GM23338 (cell line): ENCODE measurements at regions not wholly inside any gene's neighbourhood (a gene's known extent, or its start where the extent isn't known, plus 50 kb on each side); places are given as distances from the start of the nearest gene placed in this dataset.

ENCODE experiments used
- CREB1 ChIP-seq: fragments of 250-450 bp; sonication (Bioruptor Pico); IDR thresholded peaks from 2 replicates; pipeline ENCODE4 v1.5.0; 2020; ENCODE audit warnings: low read depth, mild to moderate bottlenecking, moderate library complexity
- EZH2 ChIP-seq: fragments of 200-600 bp; sonication (generic); IDR thresholded peaks from one replicate; pipeline ENCODE4 v1.8.0; 2017; ENCODE audit warnings: antibody characterized with exemption, mild to moderate bottlenecking, low read depth; ENCODE audit not compliant: unreplicated experiment
- EZH2phosphoT487 ChIP-seq: fragments of 200-600 bp; sonication (generic); IDR thresholded peaks from one replicate; pipeline ENCODE4 v1.8.1; 2018; ENCODE audit warnings: antibody characterized with exemption; ENCODE audit not compliant: unreplicated experiment
- JUNB ChIP-seq: IDR thresholded peaks from one replicate; pipeline ENCODE4 v1.6.1; 2016; ENCODE audit warnings: antibody characterized with exemption; ENCODE audit not compliant: unreplicated experiment
- POLR2AphosphoS5 ChIP-seq: IDR thresholded peaks from 2 replicates; pipeline ENCODE4 v1.6.1; 2016; ENCODE audit warnings: antibody characterized with exemption, low read depth
- ZNF114 ChIP-seq: fragments of 250-450 bp; sonication (Bioruptor Pico); IDR thresholded peaks from 2 replicates; pipeline ENCODE4 v1.5.0; 2020; ENCODE audit warnings: mild to moderate bottlenecking, moderate library complexity
- TF ChIP-seq, protein P1 (sequence below), 2 experiments: fragments of 200-600 bp in 1 of 2; sonication (generic) in 1 of 2; conservative IDR thresholded peaks; 2 replicates each; pipeline versions ENCODE4 v1.5.1 to v1.6.1; 2016 to 2017; ENCODE audit warnings: antibody characterized with exemption in 2 of 2, low read depth in 2 of 2, mild to moderate bottlenecking in 2 of 2, moderate library complexity in 1 of 2
- TF ChIP-seq, protein P2 (sequence below): IDR thresholded peaks from one replicate; pipeline ENCODE4 v1.6.1; 2018; ENCODE audit warnings: antibody characterized with exemption; ENCODE audit not compliant: unreplicated experiment
- TF ChIP-seq, protein P3 (sequence below): IDR thresholded peaks from 2 replicates; pipeline ENCODE4 v1.6.1; 2016; ENCODE audit warnings: antibody characterized with exemption

DNA sequence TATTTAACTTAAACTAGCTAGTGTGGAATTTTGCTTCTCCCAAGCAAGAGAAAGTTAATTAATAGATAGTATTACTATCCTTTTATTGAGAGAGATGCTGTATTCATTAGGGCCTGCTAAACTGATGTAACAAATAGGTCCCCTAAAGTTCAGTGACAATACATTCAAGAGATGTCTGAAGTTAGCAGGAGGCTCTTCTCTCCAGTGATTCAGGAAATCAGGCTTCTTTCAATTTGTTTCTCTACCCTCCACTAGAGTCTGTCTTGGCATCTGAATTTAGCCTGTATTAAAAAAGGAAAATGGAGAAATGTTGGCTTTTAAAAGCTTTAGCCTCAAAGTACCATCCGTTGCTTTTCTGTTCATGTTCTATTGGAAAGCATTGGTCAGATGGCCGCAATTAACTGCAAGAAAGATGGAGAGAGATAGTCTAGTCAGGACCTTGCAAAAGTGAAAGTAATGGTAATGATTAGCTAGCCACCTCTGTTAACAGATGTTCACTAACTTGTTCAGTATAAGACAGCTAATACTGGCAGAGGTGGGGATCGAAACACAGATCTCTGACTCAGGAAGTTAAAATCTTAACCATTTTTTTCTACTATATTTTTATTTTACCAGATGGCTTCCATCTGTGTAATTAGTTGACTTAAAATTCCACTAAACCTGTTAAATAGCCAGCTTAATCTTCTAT, 786.8 kb downstream of the TMTC2 start:
- TF ChIP-seq EZH2: no peak
- no peak for TF ChIP-seq POLR2AphosphoS5
- TF ChIP-seq, protein P1, sequence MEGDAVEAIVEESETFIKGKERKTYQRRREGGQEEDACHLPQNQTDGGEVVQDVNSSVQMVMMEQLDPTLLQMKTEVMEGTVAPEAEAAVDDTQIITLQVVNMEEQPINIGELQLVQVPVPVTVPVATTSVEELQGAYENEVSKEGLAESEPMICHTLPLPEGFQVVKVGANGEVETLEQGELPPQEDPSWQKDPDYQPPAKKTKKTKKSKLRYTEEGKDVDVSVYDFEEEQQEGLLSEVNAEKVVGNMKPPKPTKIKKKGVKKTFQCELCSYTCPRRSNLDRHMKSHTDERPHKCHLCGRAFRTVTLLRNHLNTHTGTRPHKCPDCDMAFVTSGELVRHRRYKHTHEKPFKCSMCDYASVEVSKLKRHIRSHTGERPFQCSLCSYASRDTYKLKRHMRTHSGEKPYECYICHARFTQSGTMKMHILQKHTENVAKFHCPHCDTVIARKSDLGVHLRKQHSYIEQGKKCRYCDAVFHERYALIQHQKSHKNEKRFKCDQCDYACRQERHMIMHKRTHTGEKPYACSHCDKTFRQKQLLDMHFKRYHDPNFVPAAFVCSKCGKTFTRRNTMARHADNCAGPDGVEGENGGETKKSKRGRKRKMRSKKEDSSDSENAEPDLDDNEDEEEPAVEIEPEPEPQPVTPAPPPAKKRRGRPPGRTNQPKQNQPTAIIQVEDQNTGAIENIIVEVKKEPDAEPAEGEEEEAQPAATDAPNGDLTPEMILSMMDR (conservative IDR thresholded peaks at IDR 0.05; ENCODE audit: low read depth in 2 of 2): no peak
- TF ChIP-seq, protein P2, sequence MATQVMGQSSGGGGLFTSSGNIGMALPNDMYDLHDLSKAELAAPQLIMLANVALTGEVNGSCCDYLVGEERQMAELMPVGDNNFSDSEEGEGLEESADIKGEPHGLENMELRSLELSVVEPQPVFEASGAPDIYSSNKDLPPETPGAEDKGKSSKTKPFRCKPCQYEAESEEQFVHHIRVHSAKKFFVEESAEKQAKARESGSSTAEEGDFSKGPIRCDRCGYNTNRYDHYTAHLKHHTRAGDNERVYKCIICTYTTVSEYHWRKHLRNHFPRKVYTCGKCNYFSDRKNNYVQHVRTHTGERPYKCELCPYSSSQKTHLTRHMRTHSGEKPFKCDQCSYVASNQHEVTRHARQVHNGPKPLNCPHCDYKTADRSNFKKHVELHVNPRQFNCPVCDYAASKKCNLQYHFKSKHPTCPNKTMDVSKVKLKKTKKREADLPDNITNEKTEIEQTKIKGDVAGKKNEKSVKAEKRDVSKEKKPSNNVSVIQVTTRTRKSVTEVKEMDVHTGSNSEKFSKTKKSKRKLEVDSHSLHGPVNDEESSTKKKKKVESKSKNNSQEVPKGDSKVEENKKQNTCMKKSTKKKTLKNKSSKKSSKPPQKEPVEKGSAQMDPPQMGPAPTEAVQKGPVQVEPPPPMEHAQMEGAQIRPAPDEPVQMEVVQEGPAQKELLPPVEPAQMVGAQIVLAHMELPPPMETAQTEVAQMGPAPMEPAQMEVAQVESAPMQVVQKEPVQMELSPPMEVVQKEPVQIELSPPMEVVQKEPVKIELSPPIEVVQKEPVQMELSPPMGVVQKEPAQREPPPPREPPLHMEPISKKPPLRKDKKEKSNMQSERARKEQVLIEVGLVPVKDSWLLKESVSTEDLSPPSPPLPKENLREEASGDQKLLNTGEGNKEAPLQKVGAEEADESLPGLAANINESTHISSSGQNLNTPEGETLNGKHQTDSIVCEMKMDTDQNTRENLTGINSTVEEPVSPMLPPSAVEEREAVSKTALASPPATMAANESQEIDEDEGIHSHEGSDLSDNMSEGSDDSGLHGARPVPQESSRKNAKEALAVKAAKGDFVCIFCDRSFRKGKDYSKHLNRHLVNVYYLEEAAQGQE: no peak
- no peak for TF ChIP-seq CREB1 (CRISPR knock-in tag)
- no peak for TF ChIP-seq JUNB
- no peak for TF ChIP-seq EZH2phosphoT487
- TF ChIP-seq, protein P3, sequence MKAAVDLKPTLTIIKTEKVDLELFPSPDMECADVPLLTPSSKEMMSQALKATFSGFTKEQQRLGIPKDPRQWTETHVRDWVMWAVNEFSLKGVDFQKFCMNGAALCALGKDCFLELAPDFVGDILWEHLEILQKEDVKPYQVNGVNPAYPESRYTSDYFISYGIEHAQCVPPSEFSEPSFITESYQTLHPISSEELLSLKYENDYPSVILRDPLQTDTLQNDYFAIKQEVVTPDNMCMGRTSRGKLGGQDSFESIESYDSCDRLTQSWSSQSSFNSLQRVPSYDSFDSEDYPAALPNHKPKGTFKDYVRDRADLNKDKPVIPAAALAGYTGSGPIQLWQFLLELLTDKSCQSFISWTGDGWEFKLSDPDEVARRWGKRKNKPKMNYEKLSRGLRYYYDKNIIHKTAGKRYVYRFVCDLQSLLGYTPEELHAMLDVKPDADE: no peak
- TF ChIP-seq ZNF114 (CRISPR knock-in tag): no peak
